Natural killer cell (primary cell): ENCODE measurements at regions not wholly inside any gene's neighbourhood (a gene's known extent, or its start where the extent isn't known, plus 50 kb on each side); places are given as distances from the start of the nearest gene placed in this dataset.
"Not testable (repeated sequence)": the region's sequence is repeated elsewhere in the genome, so short reads cannot be mapped to it uniquely, and the experiment has no call there.

ENCODE experiments used
- ATAC-seq, 3 donors: fragments of 150-1000 bp in 2 of 3; fragments of 200-7000 bp in 1 of 3; cut with Tn5 transposase; 1 replicate in 1 of 3; 2 replicates in 2 of 3; pipeline ENCODE4 v1.10.0; 2021; ENCODE audit warnings: mild to moderate bottlenecking in 2 of 3, moderate library complexity in 2 of 3
- DNase-seq, 2 donors: peaks; one replicate each; pipeline versions ENCODE4 v3.0.0 to v3.0.0-alpha.2; 2013 to 2021; ENCODE audit warnings: mixed read lengths in 1 of 2
- H3K27ac ChIP-seq: one replicate; pipeline ENCODE4 v1.5.1; 2013; ENCODE audit warnings: mild to moderate bottlenecking, low read length
- H3K27me3 ChIP-seq: one replicate; pipeline ENCODE4 v1.6.1; 2013; ENCODE audit warnings: low read length; ENCODE audit not compliant: control insufficient read depth, insufficient read depth
- H3K36me3 ChIP-seq: one replicate; pipeline ENCODE4 v1.6.1; 2013; ENCODE audit warnings: low read length; ENCODE audit not compliant: control insufficient read depth, insufficient read depth
- H3K4me1 ChIP-seq: one replicate; pipeline ENCODE4 v1.6.1; 2013; ENCODE audit warnings: low read length; ENCODE audit not compliant: control insufficient read depth, insufficient read depth
- H3K4me3 ChIP-seq: one replicate; pipeline ENCODE4 v1.5.1; 2013; ENCODE audit warnings: low read length
- H3K9me3 ChIP-seq: one replicate; pipeline ENCODE4 v1.6.1; 2013; ENCODE audit warnings: low read length; ENCODE audit not compliant: control insufficient read depth, insufficient read depth
- H3K27ac Mint-ChIP-seq, 2 donors: one replicate each; pipeline ENCODE4 v1.8.0; 2022; ENCODE audit warnings: mild to moderate bottlenecking in 2 of 2, mixed read lengths in 2 of 2, moderate library complexity in 1 of 2
- H3K27me3 Mint-ChIP-seq, 2 donors: one replicate each; pipeline ENCODE4 v1.8.0; 2022; ENCODE audit warnings: low read depth in 2 of 2, mixed read lengths in 2 of 2
- H3K36me3 Mint-ChIP-seq: one replicate; pipeline ENCODE4 v1.8.0; 2022; ENCODE audit warnings: mixed read lengths
- H3K4me1 Mint-ChIP-seq, 2 donors: one replicate each; pipeline ENCODE4 v1.8.0; 2022; ENCODE audit warnings: mixed read lengths in 2 of 2
- H3K4me3 Mint-ChIP-seq: one replicate; pipeline ENCODE4 v1.8.0; 2022; ENCODE audit warnings: mild to moderate bottlenecking, moderate library complexity, mixed read lengths
- H3K9me3 Mint-ChIP-seq, 2 donors: one replicate each; pipeline ENCODE4 v1.8.0; 2022; ENCODE audit warnings: mixed read lengths in 2 of 2
- WGBS: methylation state at CpG from one replicate; pipeline ENCODE4 v1.1.7; 2013; ENCODE audit warnings: missing lambda C conversion rate; ENCODE audit not compliant: insufficient coverage; 5-methylcytosine and 5-hydroxymethylcytosine counted together
- intact Hi-C: fragments of 100-400 bp; cut with micrococcal nuclease; formaldehyde crosslinking; loops from one replicate; pipeline ENCODE4 v1.14.2; 2022
- TF ChIP-seq, protein P1 (sequence below): fragments of 200-600 bp; IDR thresholded peaks from one replicate; pipeline ENCODE4 v1.8.0; 2022; ENCODE audit warnings: antibody characterized with exemption

- intact Hi-C loops, result not testable (repeated sequence)
- WGBS, result 77% methylated on average over 4 of the region's 4 CpGs
Observed at GRCh38 chr11:45016446-45016845, 65.8 kb upstream of the TP53I11 start.

GRCh38 chr11:45017329-45017728 is 66.6 kb upstream of the TP53I11 start:
- Histone ChIP-seq H3K4me3 (no peak overlapping the region), H3K27ac (no peak overlapping the region), H3K9me3 (no peaks in the 10 kb centered on the region), H3K27me3 (no peaks in the 10 kb centered on the region), H3K36me3 (no peaks in the 10 kb centered on the region), H3K4me1 (no peaks in the 10 kb centered on the region)
- intact Hi-C loops, result no loop called here
- TF ChIP-seq, protein P1, sequence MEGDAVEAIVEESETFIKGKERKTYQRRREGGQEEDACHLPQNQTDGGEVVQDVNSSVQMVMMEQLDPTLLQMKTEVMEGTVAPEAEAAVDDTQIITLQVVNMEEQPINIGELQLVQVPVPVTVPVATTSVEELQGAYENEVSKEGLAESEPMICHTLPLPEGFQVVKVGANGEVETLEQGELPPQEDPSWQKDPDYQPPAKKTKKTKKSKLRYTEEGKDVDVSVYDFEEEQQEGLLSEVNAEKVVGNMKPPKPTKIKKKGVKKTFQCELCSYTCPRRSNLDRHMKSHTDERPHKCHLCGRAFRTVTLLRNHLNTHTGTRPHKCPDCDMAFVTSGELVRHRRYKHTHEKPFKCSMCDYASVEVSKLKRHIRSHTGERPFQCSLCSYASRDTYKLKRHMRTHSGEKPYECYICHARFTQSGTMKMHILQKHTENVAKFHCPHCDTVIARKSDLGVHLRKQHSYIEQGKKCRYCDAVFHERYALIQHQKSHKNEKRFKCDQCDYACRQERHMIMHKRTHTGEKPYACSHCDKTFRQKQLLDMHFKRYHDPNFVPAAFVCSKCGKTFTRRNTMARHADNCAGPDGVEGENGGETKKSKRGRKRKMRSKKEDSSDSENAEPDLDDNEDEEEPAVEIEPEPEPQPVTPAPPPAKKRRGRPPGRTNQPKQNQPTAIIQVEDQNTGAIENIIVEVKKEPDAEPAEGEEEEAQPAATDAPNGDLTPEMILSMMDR, result no peak
- Mint-ChIP-seq H3K36me3 (peaks cover 17% of the 10 kb centered on the region), H3K9me3 (peaks cover 3 to 4% of the 10 kb centered on the region in 2 donors), H3K27ac (no peak overlapping the region), H3K4me1 (no peaks in the 10 kb centered on the region), H3K27me3 (peaks cover 21 to 27% of the 10 kb centered on the region in 2 donors), H3K4me3 (no peak overlapping the region)
- ATAC-seq (no peak), DNase-seq (no peak)
- WGBS, result 83% methylated on average over 6 of the region's 6 CpGs

More at GRCh38 chr11:45016446-45016845, 65.8 kb upstream of the TP53I11 start:
- not testable (repeated sequence) for H3K27me3 ChIP-seq, H3K36me3 ChIP-seq, H3K4me3 Mint-ChIP-seq, H3K27ac ChIP-seq, H3K9me3 ChIP-seq, H3K4me1 ChIP-seq, H3K4me3 ChIP-seq, H3K9me3 Mint-ChIP-seq, H3K27ac Mint-ChIP-seq, DNase-seq, H3K4me1 Mint-ChIP-seq, ATAC-seq
- peaks cover 21 to 27% of the 10 kb centered on the region in 2 donors for H3K27me3 Mint-ChIP-seq
- H3K36me3 Mint-ChIP-seq, result peaks cover 17% of the 10 kb centered on the region

- peaks cover 6 to 22% of the 10 kb centered on the region in 2 donors for H3K27me3 Mint-ChIP-seq
- Histone ChIP-seq H3K4me3 (no peak overlapping the region), H3K9me3 (no peaks in the 10 kb centered on the region), H3K4me1 (peaks cover 6% of the 10 kb centered on the region), H3K36me3 (no peaks in the 10 kb centered on the region), H3K27me3 (no peaks in the 10 kb centered on the region), H3K27ac (no peak overlapping the region)
- intact Hi-C loops, result no loop called here
- no peaks in the 10 kb centered on the region for H3K36me3 Mint-ChIP-seq
- TF ChIP-seq, protein P1, result no peak
- no peak overlapping the region for H3K4me3 Mint-ChIP-seq
- DNase-seq (no peak), ATAC-seq (no peak)
- peaks cover 9% of the 10 kb centered on the region in 2 donors for H3K4me1 Mint-ChIP-seq
- H3K9me3 Mint-ChIP-seq, result no peaks in the 10 kb centered on the region
- no peak overlapping the region for H3K27ac Mint-ChIP-seq
Observed at GRCh38 chr11:45021001-45021400, 70.3 kb upstream of the TP53I11 start.

DNA sequence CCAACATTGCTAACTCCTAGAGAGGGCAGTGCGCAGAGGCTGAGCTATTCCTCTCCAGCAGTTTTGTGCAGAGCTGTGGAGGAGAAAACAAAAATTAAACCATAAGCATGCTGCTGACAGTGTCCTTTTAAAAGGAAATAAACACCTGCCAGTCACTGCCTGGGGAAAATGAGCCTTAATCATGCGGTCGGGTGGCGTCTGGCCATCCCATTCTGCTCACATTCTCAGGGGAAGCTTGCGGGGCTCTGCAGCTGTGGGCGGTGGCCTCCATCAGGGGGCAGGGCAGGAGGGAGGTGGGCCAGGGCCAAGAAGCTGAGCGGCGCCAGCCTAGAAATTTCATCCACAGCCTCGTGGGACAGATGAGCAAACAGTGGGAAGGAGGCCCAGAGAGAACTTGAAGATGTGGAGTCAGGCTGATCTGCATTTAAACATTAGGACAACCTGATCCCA is 71.0 kb upstream of the TP53I11 start:
- H3K27me3 ChIP-seq, result no peaks in the 10 kb centered on the region
- H3K36me3 Mint-ChIP-seq, result no peaks in the 10 kb centered on the region
- peaks cover 11 to 12% of the 10 kb centered on the region in 2 donors for H3K4me1 Mint-ChIP-seq
- intact Hi-C loops, result no loop called here
- TF ChIP-seq, protein P1, result no peak
- no peak overlapping the region for H3K4me3 ChIP-seq
- H3K27ac Mint-ChIP-seq, result no peak overlapping the region
- H3K36me3 ChIP-seq, result no peaks in the 10 kb centered on the region
- no peak overlapping the region for H3K4me3 Mint-ChIP-seq
- no peak for DNase-seq
- no peak overlapping the region for H3K27ac ChIP-seq
- no peaks in the 10 kb centered on the region for H3K9me3 ChIP-seq
- no peaks in the 10 kb centered on the region for H3K9me3 Mint-ChIP-seq
- H3K4me1 ChIP-seq, result peaks cover 11% of the 10 kb centered on the region
- H3K27me3 Mint-ChIP-seq, result peaks cover 0 to 16% of the 10 kb centered on the region in 2 donors
- no peak for ATAC-seq
- 55% methylated on average over 9 of the region's 9 CpGs for WGBS
